ENCODE measurements at regions not wholly inside any gene's neighbourhood (a gene's known extent, or its start where the extent isn't known, plus 50 kb on each side); places are given as distances from the start of the nearest gene placed in this dataset.

DNA sequence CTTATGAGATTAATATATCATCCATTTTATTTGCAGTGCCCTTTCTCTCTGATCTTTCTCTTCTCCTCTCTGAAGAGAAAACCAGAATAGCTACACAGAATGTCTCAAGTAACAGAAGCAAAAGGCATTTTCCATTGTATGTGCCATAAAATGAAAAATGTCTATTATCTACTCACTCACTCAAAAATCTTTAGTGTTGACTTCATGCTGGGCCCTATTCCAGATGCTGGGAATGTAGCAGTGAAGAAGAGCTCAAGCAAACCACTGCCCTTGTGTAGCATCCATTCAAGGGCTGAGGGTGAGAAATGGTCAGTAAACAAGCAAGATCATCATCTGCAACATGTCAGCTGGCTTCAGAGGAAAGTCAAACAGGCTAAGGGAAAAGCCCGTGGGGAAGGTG is 427.7 kb downstream of the METTL4 start:
- no peaks in the 10 kb centered on the region for H3K36me3 ChIP-seq (ENCODE audit: low read depth)
- TF ChIP-seq, protein P1, sequence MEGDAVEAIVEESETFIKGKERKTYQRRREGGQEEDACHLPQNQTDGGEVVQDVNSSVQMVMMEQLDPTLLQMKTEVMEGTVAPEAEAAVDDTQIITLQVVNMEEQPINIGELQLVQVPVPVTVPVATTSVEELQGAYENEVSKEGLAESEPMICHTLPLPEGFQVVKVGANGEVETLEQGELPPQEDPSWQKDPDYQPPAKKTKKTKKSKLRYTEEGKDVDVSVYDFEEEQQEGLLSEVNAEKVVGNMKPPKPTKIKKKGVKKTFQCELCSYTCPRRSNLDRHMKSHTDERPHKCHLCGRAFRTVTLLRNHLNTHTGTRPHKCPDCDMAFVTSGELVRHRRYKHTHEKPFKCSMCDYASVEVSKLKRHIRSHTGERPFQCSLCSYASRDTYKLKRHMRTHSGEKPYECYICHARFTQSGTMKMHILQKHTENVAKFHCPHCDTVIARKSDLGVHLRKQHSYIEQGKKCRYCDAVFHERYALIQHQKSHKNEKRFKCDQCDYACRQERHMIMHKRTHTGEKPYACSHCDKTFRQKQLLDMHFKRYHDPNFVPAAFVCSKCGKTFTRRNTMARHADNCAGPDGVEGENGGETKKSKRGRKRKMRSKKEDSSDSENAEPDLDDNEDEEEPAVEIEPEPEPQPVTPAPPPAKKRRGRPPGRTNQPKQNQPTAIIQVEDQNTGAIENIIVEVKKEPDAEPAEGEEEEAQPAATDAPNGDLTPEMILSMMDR (IDR thresholded peaks at IDR 0.05): no peak
- no peak for ATAC-seq
- H3K4me3 ChIP-seq: no peak overlapping the region
- H3K4me1 ChIP-seq (ENCODE audit: low read depth): no peaks in the 10 kb centered on the region
- H3K9me3 ChIP-seq: no peaks in the 10 kb centered on the region
- no peak for DNase-seq
- intact Hi-C loops (cut with DNase I, micrococcal nuclease): no loop called here

DNA sequence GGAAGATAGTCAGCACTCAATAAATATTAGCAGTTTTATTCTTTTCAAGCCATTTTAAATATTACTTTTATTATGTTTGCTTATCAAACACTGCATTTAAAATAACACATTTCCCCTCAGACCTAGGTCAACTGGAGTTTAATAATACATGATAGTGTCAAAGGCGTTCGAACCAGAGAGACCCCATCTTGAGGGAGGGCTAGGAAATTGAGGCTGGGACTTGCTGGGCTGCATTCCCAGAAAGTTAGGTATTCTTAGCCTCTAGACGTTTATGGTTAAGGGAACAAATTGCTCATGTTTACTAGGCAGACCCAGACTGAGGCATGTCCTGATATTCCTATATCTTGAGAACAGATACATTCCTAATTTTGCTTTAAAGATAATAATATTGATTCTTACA is 426.5 kb downstream of the METTL4 start:
- Histone ChIP-seq H3K4me3 (no peak overlapping the region), H3K4me1 (ENCODE audit: low read depth) (no peaks in the 10 kb centered on the region), H3K9me3 (no peaks in the 10 kb centered on the region), H3K36me3 (ENCODE audit: low read depth) (no peaks in the 10 kb centered on the region)
- TF ChIP-seq, protein P1 (IDR thresholded peaks at IDR 0.05): no peak
- DNase-seq (no peak), ATAC-seq (no peak)
- intact Hi-C loops (cut with DNase I, micrococcal nuclease): no loop called here

DNA sequence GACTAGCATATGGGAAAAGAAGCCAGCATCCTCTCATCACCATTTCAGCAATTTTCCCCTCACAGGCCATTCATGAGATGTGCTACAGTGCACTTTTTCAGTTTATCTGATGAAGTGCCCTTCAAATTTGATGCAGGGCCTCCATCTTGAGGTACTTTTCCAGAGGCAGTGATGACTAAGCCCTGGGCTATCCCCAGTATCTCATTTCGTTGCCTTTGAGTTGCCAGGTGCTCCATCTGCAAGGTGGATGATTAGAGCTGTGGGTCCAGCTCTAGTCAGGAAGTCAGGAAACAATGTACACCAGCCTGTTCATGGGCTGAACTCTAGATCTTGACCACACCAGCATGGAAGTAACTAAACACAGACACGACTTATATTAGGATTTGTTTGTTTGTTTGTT is 425.2 kb downstream of the METTL4 start:
- no peaks in the 10 kb centered on the region for H3K36me3 ChIP-seq (ENCODE audit: low read depth)
- no peaks in the 10 kb centered on the region for H3K4me1 ChIP-seq (ENCODE audit: low read depth)
- no peak overlapping the region for H3K4me3 ChIP-seq
- TF ChIP-seq, protein P1 (IDR thresholded peaks at IDR 0.05): no peak
- intact Hi-C loops (cut with DNase I, micrococcal nuclease): no loop called here
- no peak for DNase-seq
- H3K9me3 ChIP-seq: no peaks in the 10 kb centered on the region
- ATAC-seq: no peak

GRCh38 chr18:2146754-2147153 is 424.6 kb downstream of the METTL4 start:
- intact Hi-C loops (cut with DNase I, micrococcal nuclease): no loop called here
- no peaks in the 10 kb centered on the region for H3K36me3 ChIP-seq (ENCODE audit: low read depth)
- no peak for ATAC-seq
- no peak for DNase-seq
- H3K4me3 ChIP-seq: no peak overlapping the region
- no peaks in the 10 kb centered on the region for H3K9me3 ChIP-seq
- no peaks in the 10 kb centered on the region for H3K4me1 ChIP-seq (ENCODE audit: low read depth)
- TF ChIP-seq, protein P1 (IDR thresholded peaks at IDR 0.05): no peak

- H3K9me3 ChIP-seq: no peaks in the 10 kb centered on the region
- DNase-seq (peak in 1 of 3 donors; percentile 2), ATAC-seq (no peak)
- no peaks in the 10 kb centered on the region for H3K4me1 ChIP-seq (ENCODE audit: low read depth)
- intact Hi-C loops (cut with DNase I, micrococcal nuclease): no loop called here
- TF ChIP-seq, protein P1 (IDR thresholded peaks at IDR 0.05): no peak
- no peak overlapping the region for H3K4me3 ChIP-seq
- no peaks in the 10 kb centered on the region for H3K36me3 ChIP-seq (ENCODE audit: low read depth)
These were observed 423.7 kb downstream of the METTL4 start for GRCh38 chr18:2147476-2148230.

All from mucosa of descending colon (tissue), 3 donors.